NCI-H2029 treated with DMSO at 0.1 percent for 48 hours (cell line): ENCODE measurements at regions not wholly inside any gene's neighbourhood (a gene's known extent, or its start where the extent isn't known, plus 50 kb on each side); places are given as distances from the start of the nearest gene placed in this dataset.
"Not testable (repeated sequence)": the region's sequence is repeated elsewhere in the genome, so short reads cannot be mapped to it uniquely, and the experiment has no call there.

Source experiments
- DNase-seq: peaks from one replicate; lab custom pipeline; 2025; lab: John Stamatoyannopoulos, UW

DNA sequence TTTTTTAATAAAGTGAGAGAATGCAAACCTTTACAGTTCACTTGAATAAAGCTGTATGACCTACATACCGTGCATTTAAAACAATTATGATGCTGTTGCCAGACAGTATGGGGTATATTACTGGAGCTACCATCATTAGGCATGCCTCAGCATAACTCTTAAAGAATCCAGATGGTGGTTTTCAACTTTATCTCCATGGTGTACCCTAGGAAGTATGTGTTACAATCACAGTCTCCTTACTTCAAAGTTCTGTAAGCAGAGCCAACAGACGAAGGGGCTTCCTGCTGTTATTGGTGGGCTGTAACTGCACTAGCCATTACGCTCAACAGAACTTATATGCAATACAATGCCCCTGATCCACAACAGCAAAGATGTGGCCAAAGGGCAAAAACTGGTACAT, 803.3 kb downstream of the DTWD2 start:
- no peak for DNase-seq

DNA sequence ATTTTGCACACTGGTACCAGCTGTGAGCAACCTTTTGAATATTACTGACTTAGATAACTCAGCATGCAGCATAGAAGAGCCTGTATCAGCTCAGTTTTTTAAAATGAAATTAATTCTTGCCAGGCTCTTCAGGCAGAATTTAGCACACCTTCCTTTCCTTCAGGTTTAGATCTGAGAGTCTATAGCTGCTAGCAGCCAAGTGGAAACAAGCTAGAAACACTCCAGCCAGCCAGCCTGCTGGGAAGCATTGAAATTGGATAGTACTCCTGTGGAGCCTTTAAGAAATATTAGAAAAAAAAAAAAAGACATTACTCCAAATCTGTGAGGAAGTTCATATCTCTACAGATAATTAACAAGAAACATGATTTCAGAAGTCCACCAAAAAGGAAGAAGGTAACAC, 812.2 kb downstream of the DTWD2 start:
- no peak for DNase-seq

DNA sequence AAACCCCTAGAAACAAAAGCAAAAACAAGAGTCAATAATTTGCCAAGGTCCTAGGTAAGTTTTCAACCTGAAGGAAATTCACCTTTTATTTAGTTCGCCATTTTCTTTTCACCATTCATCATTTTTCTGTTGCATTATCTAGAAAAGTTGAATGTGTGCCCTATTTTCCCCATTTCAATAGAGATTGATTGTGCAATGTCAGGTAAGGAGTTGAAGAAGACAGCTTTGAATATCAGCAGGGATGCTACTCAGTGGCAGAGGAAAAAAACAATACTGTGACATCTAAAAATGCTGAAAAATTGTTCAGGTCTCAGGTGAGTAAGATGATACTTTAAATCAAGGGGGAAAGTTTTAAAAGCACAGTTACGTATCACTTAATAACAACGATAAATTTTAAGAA, 813.7 kb downstream of the DTWD2 start:
- no peak for DNase-seq

DNA sequence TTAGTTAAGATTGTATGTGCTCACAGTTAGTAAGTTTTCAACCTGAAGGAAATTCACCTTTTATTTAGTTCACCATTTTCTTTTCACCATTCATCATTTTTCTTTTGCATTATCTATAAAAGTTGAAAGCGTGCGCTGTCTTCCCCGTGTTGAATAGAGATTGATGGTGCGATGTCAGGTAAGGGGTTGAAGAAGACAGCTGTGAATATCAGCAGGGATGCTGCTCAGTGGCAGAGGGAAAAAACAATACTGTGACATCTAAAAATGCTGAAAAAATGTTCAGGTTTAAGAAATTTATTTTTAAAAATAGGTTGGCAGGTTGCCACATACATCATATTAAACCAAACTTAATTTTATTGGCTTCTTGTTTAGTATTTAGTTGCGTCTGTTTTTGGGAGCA, 815.0 kb downstream of the DTWD2 start:
- DNase-seq = no peak

DNA sequence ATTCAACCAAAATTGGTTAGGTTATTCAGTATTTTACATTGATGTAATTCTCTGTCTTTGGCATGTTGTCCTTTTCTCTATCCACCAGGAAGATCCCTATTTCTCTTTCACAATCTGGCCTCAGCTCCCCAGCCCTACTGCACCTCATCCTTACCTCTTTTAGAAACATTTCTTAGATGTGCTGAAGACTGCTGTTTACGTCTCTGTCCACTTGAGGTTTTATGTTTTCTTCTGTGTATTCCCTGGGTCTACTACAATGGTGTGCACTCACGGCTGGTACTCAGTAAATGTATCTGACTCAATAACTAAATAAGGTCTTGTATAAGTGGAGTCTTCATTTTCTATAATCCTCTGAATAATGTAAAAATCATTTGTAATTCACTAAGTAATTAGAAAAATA, 822.7 kb downstream of the DTWD2 start:
- no peak for DNase-seq

DNA sequence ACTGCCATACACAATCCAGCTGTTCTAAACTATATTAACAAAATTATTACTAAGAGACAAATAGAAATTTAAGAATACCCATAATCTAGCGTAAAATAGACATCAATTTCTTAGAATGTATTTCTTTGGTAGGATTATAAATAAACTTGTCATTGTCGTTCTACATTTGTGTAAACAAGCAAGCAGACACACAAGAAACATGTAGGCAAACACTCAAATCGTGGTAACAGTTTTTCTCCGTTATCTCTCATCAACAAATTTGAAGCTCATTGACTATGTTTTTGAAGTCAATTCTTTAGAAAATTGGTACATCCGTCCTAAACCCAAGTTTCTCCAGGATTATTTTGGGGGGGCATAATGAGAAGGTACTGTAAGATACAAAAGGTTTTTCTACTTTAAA, 832.2 kb downstream of the DTWD2 start:
- no peak for DNase-seq

DNA sequence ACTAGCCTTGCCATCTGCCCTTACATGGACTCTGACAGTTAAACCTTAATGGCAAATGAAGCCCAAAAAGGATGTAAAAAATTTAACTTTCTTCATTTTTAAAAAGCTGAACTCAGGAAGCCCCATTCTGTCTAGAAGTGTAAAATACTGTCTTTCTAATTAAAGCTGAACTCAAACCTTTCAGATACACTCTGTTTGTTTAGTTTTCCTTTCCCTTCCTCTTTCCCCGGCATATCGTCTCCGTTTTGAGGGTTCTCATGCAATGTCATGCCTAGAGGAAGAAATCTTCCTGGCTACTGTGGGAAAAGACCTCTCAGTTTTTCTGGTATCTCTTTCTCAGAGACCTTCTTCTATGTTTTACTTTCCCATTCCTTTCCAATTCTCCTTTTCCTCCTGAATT, 841.5 kb downstream of the DTWD2 start:
- DNase-seq = no peak

DNA sequence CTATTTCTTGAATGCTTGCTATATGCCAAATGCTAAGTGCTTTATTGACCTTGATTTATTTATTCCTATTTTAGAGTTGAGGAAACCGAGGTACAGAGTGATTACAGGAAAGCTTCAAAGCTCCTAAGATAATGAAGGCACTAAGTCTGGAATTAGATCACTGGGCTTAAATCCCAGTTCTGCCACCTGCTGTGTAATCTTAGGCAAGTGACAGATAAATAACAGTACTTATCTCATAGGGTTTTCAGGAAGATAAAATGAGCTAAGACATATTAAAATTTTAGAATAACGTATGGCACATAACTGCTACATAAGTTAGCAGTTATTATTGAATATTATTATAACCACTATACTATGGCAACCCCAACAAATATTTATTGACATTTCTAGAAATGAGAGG, 843.8 kb downstream of the DTWD2 start:
- no peak for DNase-seq

DNA sequence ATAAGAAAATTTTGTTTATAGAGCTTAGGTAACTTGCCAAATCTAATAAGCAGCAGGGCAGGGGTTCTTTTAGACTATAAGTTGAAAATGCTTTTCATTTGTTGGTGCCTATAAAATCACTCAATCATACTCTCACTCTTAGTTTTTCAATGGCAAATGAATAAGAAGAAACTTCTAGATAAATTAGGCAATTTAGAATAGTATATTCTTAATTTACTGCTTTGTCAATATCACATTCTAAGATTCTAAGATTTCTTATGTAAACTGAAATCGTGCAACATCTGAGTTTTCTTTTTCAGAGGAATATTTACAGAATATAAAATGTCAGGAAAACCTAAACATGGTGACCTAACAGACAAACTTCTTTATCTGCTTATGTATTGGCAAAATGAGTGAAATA, 849.0 kb downstream of the DTWD2 start:
- DNase-seq = no peak

DNA sequence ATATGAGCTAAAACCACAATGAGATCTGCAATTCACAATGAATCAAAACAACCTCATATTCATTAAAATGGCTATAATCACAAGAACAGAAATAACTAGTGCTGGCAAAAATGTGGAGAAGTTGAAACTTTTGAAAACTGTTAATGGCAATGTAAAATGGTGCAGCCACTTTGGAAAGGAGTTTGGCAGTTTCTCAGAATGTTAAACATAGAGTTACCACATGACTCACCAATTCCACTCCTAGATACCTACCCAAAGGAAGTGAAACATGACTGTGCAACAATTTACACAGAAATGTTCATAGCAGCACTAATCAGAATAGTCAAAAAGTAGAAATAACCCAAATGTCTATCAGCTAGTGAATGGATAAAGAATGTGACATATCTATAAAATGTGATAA, 862.2 kb downstream of the DTWD2 start:
- no peak for DNase-seq

DNA sequence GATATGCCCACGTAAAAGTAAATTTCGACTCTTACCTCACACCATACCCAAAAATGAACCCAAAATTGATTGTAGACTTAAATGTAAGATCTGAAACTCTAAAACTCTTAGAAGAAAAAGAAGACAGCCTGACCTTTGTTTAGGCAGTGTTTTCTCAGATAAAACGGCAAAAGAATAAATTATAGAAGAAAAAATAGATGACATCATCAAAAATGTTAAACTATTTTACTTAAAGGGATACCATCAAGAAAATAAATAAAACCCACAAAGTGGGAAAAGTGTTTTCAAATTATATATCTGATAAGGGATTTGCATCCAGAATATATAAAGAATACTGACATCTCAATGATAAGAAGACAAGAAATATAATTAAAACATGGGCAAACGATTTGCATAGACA, 862.7 kb downstream of the DTWD2 start:
- DNase-seq = no peak

DNA sequence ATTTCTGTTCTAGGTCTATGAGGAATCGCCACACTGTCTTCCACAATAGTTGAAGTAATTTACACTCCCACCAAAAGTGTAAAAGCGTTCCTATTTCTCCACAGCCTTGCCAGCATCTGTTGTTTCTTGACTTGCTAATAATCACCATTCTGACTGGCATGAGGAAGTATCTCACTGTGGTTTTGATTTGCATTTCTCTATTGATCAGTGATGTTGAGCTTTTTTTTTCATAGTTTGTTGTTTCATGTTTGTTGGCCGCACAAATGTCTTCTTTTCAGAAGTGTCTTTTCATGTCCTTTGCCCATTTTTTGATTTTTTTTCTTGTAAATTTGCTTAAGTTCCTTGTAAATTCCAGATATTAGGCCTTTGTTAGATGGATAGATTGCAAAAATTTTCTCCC, 867.1 kb downstream of the DTWD2 start:
- no peak for DNase-seq

DNA sequence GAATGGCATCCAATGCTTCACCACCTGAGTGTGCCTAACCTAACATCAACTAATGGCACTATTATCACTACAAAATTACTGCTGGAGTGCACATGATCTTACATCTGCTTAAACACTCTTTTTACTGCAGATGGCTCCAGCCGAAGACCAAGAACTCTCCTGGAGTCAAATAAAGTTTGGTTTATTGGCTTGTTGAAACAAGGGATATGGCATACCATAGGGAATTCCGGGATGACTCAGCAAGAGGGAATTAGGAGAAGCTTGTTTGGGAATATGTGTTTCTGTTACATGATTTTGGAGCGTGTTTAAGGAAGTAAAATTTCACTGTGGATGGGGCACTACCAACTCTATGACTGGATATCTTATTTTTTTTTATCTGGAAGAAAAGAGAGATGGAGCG, 872.6 kb downstream of the DTWD2 start:
- DNase-seq = no peak

DNA sequence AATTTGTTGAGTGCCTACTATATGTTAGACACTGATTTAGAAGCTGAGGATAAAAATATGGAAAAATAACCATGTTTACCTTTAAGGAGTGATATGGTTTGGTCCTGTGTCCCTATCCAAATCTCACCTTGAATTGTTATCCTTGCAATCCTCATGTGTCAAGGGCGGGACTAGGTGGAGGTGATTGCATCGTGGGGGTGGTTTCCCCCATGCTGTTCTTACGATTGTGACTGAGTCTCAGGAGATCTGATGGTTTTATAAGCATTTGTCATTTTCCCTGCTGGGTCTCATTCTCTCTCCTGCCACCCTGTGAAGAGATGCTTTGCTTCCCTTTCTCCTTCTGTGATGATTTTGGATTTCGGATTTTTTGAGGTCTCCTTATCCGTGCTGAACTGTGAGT, 876.4 kb downstream of the DTWD2 start:
- no peak for DNase-seq

DNA sequence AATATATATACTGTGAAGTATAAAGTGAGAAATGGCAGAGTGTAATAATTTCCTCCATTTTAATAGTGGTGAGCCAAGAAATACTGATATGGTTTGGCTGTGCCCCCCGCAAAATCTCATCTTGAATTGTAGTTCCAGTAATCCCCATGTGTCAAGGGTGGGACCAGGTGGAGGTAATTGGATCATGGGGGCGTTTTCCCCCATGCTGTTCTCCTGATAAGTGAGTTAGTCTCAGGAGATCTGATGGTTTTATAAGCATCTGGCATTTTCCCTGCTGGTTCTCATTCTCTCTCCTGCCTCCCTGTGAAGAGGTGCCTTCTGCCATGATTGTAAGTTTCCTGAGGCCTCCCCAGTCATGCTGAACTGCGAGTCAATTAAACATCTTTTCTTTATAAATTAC, 881.1 kb downstream of the DTWD2 start:
- not testable (repeated sequence) for DNase-seq

DNA sequence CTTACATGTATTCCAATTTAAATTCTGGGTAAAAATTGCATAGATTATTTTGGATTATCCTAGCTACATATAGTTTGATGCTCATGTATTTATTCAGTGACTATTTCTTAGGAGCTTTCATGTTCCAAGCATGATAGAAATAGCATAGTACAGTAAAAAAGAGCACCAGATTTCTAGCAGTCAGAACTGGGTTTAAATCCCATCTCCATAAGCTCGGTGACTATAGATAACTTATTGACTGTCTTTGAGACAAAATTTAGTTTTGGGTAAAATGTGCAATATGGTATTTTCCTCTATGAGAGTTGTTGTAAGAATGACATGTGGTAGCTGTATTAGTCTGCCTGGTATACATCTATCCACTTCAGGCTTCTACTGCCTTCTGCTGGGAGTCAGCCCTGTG, 889.6 kb downstream of the DTWD2 start:
- DNase-seq = no peak

DNA sequence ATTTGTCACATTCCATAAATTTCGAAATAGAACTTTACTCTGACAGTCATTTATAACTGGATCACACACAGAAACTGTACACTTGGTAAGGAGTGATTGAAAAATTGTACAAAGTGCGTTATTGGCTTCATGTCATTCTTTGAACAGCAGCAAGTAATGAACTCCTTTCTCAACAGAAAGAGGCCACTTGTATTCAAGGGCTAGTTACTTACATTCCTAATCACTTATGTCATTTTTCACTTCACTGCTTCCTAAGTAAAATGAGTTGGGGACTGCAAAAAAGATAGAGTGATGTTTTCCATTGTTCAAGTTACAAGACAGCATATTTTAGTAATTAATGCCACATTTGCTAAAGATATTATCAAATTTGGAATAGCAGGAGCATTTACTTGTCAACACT, 893.2 kb downstream of the DTWD2 start:
- DNase-seq = no peak

DNA sequence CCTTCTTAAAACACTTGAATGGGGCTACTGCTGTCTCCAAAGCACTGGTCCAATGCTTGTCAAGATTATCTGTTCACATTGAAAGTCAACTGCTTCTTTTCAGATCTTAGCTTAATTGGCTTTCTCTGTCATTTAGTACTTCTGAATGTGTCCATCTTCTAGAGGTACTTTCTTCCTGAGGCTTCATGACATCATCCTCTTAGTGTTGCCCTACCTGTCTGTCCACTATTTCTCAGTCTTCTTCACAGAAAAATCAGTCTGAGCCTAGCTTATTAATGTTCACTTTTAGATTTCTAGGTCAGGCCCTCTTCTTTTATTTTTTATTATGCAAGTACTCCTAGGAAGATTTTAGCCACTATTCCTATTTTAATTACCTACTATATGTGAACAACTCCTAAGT, 899.9 kb downstream of the DTWD2 start:
- no peak for DNase-seq

DNA sequence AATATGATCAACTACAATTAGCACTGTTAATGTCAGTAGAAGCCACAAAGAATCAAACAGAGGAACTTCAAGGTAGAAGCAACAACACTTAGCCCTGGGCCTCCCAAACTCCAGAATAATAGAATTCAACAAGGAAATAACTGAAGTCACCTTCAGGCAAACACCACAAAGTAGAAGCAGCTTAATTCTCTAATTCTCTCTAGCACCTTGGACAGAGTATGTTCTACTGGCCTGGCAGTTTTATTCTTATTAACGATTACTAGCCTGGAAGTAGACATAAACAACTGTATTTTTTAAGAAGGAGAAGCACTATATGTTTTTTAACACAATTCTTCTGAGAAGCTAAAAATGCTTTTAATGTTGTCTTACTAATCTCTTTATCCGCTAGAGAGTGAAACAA, 911.9 kb downstream of the DTWD2 start:
- DNase-seq = no peak

DNA sequence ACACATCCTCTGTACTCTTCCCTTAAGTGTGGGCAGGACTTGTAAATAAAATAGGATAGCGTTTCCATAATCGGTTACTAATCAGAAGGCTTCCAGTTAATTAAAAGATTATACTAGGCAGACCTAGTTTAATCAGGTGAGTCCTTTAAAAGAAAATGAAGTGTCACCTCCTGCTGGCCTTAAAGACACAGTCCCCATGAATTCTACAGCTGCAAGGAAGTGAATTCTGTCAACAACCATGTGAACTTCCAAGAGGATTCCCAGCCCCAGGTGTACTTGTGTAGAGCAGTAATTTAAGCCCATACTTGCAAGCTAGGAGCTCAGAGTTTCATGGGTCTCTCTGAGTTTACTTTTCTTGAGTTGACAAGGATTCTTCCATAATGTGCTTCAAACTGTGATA, 918.3 kb downstream of the DTWD2 start:
- DNase-seq = no peak

DNA sequence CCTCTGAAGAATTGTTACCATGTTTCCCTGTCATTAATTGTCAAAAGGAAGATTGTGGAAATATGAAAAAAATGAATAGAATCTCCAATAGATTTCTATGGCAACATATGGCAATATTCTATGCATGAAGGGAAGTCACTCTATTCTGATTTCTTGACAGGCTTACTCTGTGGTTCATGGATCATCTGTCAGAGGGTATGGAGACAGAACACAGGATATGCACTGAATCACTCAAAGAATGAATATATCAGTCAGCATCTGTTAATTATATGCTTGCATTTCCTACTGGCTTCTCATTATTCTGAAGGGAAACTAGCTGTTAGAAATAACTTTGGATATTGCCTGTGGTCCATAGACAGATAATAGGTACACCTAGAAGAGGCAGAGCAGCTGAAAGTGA, 918.9 kb downstream of the DTWD2 start:
- no peak for DNase-seq

DNA sequence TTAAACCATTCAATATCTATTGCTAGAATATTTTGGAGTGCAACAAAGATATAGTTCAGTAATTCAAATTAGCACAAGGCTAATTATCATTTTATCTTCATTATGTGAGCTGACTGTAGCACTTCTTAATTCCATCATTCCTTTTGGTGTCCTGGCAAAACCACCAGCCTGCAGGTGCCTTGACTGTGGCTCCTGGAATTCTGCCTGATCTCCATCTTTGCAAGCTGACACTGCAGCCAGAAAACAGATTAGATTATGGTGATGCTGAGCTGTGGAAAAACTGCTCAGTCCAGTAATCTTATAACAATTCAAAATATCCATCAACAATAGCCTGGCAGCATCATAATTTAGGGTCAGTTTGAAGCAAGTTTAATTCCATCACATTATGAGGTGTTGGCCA, 919.5 kb downstream of the DTWD2 start:
- DNase-seq = no peak

DNA sequence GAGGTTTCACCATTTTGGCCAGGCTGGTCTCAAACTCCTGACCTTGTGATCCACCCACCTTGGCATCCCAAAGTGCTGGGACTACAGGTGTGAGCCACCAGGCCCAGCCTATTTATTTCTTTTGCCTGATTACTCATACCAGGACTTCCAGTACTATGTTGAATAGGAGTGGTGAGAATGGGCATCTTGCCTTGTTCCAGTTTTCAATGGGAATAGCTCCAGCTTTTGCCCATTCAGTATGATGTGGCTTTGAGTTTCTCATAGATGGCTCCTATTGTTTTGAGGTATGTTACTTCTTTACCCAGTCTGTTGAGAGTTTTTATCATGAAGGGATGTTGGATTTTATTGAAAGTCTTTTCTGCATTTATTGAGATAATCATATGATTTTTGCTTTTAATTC, 924.5 kb downstream of the DTWD2 start:
- not testable (repeated sequence) for DNase-seq

DNA sequence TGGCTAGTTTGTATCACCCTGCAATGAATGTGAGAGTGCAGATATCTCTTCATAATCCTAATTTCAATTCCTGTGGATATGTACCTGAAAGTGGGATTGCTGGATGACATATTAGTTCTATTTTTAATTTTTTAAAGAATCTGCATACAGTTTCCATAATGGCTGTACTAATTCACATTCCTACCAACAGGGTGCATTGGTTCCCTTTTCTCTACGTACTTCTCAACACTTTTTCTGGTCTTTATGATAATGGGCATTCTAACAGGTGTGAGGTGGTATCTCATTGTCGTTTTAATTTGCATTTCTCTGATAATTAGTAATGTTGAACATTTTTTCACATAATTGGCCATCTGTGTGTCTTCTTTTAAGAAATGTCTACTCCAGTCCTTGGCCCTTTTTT, 927.5 kb downstream of the DTWD2 start:
- no peak for DNase-seq

DNA sequence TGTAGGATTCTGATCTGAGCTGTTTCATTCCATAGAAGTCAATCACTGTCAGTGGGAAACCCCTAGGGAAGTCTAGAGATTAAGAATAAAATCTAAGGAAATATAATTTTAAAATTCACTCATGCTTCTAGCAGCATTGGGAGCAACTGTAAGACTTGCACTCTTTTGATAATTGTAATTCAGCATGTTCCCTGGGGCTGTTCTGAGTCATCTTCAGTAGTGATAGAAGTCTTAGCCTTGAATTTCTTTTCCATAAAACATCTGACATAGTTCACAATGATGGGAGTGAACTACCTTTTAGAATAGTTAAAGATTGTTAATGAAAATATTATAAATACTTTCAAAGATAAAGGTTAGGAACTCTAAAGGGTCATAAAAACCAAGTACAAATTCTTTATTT, 935.8 kb downstream of the DTWD2 start:
- no peak for DNase-seq
